RWPE2 (cell line): ENCODE measurements at regions not wholly inside any gene's neighbourhood (a gene's known extent, or its start where the extent isn't known, plus 50 kb on each side); places are given as distances from the start of the nearest gene placed in this dataset.

Experiments
- ATAC-seq: fragments of 200-7000 bp; cut with Tn5 transposase; 3 replicates; pipeline ENCODE4 v1.9.1; 2021; ENCODE audit warnings: low read depth
- DNase-seq: peaks from one replicate; pipeline ENCODE4 v3.0.0-alpha.2; 2020; ENCODE audit warnings: low spot score
- H3K27ac ChIP-seq: fragments of 450-650 bp; 2 replicates; pipeline ENCODE4 v1.5.1; 2017; ENCODE audit warnings: mild to moderate bottlenecking; ENCODE audit not compliant: poor library complexity, severe bottlenecking
- H3K27me3 ChIP-seq: fragments of 250-450 bp; sonication (Bioruptor Pico); 2 replicates; pipeline ENCODE4 v1.5.1; 2021; ENCODE audit warnings: mild to moderate bottlenecking, moderate library complexity; ENCODE audit not compliant: insufficient read depth, poor library complexity, severe bottlenecking
- H3K36me3 ChIP-seq: fragments of 250-450 bp; sonication (Bioruptor Pico); 2 replicates; pipeline ENCODE4 v1.5.1; 2020; ENCODE audit warnings: low read depth, mild to moderate bottlenecking, moderate library complexity
- H3K4me1 ChIP-seq: fragments of 250-450 bp; sonication (Bioruptor Pico); 2 replicates; pipeline ENCODE4 v1.5.1; 2021; ENCODE audit warnings: mild to moderate bottlenecking, moderate library complexity; ENCODE audit not compliant: insufficient read depth, poor library complexity, severe bottlenecking
- H3K4me3 ChIP-seq: fragments of 250-450 bp; sonication (Bioruptor Pico); 2 replicates; pipeline ENCODE4 v1.5.1; 2021; ENCODE audit warnings: mild to moderate bottlenecking, moderate library complexity; ENCODE audit not compliant: severe bottlenecking
- H3K9me3 ChIP-seq: fragments of 250-450 bp; sonication (Bioruptor Pico); 2 replicates; pipeline ENCODE4 v1.5.1; 2021; ENCODE audit warnings: mild to moderate bottlenecking, moderate library complexity; ENCODE audit not compliant: severe bottlenecking
- CTCF ChIP-seq: fragments of 450-650 bp; IDR thresholded peaks from one replicate; pipeline ENCODE4 v1.5.1; 2017; ENCODE audit warnings: mild to moderate bottlenecking, moderate library complexity; ENCODE audit not compliant: poor library complexity, severe bottlenecking

GRCh38 chr14:66065188-66065587, 421.0 kb upstream of the CCDC196 start:
- Histone ChIP-seq H3K4me1 (no peaks in the 10 kb centered on the region), H3K36me3 (no peaks in the 10 kb centered on the region), H3K27me3 (no peaks in the 10 kb centered on the region), H3K4me3 (no peak overlapping the region), H3K27ac (no peak overlapping the region), H3K9me3 (no peaks in the 10 kb centered on the region)
- no peak for DNase-seq
- no peak for ATAC-seq
- no peak for TF ChIP-seq CTCF

- H3K4me3 ChIP-seq, result no peak overlapping the region
- no peaks in the 10 kb centered on the region for H3K36me3 ChIP-seq
- H3K9me3 ChIP-seq, result no peaks in the 10 kb centered on the region
- ATAC-seq (no peak), DNase-seq (no peak)
- H3K4me1 ChIP-seq, result no peaks in the 10 kb centered on the region
- no peaks in the 10 kb centered on the region for H3K27me3 ChIP-seq
- TF ChIP-seq CTCF, result no peak
- no peak overlapping the region for H3K27ac ChIP-seq
Measured at GRCh38 chr14:66066981-66067776, 419.0 kb upstream of the CCDC196 start.

GRCh38 chr14:66069036-66069435, 417.1 kb upstream of the CCDC196 start:
- Histone ChIP-seq H3K36me3 (no peaks in the 10 kb centered on the region), H3K4me3 (no peak overlapping the region), H3K27me3 (no peaks in the 10 kb centered on the region), H3K27ac (no peak overlapping the region), H3K4me1 (no peaks in the 10 kb centered on the region), H3K9me3 (no peaks in the 10 kb centered on the region)
- no peak for TF ChIP-seq CTCF
- DNase-seq, result no peak
- ATAC-seq, result no peak

GRCh38 chr14:66069830-66070541, 416.2 kb upstream of the CCDC196 start:
- DNase-seq (no peak), ATAC-seq (peak; percentile 60)
- no peak for TF ChIP-seq CTCF
- Histone ChIP-seq H3K4me3 (no peak overlapping the region), H3K27ac (no peak overlapping the region), H3K9me3 (no peaks in the 10 kb centered on the region), H3K27me3 (no peaks in the 10 kb centered on the region), H3K36me3 (no peaks in the 10 kb centered on the region), H3K4me1 (no peaks in the 10 kb centered on the region)
